ENCODE measurements at regions not wholly inside any gene's neighbourhood (a gene's known extent, or its start where the extent isn't known, plus 50 kb on each side); places are given as distances from the start of the nearest gene placed in this dataset.

DNA sequence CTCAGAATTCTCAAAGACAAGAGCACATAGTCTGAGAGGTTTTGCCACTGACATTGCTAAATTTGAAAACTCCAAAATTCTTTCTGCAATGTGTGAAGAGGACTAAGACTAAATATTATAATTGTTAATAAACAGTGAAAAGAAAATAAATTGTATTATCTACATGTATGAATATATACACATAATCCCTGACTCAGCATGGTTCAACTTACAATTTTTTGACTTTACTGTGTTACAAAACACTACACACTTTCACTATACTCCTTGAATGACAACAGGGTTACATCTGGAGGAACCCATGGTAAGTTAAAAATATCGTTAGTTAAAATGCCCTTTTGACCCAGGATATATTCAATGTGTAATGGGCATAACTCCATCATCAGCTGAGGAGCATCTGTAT, 2017.2 kb upstream of the TENM3 start:
- WGBS (ENCODE audit: low lambda C conversion rate) = 4% methylated on average over 1 of the region's 1 CpG
- FAIRE-seq = no peak

DNA sequence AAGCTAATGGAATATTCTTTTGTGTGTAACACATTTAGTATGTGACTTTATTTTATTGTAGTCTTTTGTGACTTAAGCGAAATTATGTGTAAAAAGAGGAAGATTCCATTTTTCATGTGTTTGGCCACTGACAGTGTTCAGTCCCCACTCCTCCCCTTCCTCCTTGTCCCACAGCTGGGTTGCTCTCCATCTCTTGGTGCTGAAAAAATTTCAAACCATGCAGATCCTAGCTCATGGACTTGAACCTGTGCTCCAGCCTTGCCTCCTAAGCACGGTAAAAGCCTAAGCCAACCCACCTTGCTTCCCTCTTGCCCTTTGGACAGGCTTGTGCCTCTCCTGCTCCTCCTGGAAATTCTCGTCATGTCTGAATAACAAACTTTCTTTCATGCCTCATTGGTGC, 2008.5 kb upstream of the TENM3 start:
- no peaks in the 10 kb centered on the region for H3K36me3 ChIP-seq (replicated peaks in 1 of 2; ENCODE audit: control insufficient read depth in 1 of 2, insufficient read depth in 2 of 2, low read length in 2 of 2)
- no peak overlapping the region for H3K27ac ChIP-seq (ENCODE audit: extremely low read length, insufficient read depth, low read length)
- no peaks in the 10 kb centered on the region for H3K9me3 ChIP-seq (ENCODE audit: low read length)
- no peaks in the 10 kb centered on the region for H3K79me2 ChIP-seq (ENCODE audit: insufficient read depth, low read length)
- intact Hi-C loops (cut with micrococcal nuclease; ENCODE audit: unreplicated experiment) = no loop called here
- 0% methylated on average over 3 of the region's 3 CpGs for WGBS (ENCODE audit: low lambda C conversion rate)
- no peaks in the 10 kb centered on the region for H3K27me3 ChIP-seq (ENCODE audit: control insufficient read depth in 1 of 2, insufficient read depth in 2 of 2, low read length in 2 of 2)
- POLR2A ChIA-PET = no interaction called here
- no peak overlapping the region for H3K4me2 ChIP-seq (ENCODE audit: low read depth, low read length)
- ATAC-seq = no peak
- BruUV-seq (replicated peaks) = no TSS peak
- in situ Hi-C loops (cut with HindIII; ENCODE audit: extremely low pct_ligation_motif_present, low pct_unique_long_range_greater_than_20kb) = no loop called here
- H3K9ac ChIP-seq (ENCODE audit: insufficient read depth, low read depth, low read length) = no peak overlapping the region
- no peak overlapping the region for H3K4me3 ChIP-seq (replicated peaks in 1 of 3; ENCODE audit: insufficient read depth in 1 of 3, low read depth in 2 of 3, low read length in 3 of 3)
- H3K4me1 ChIP-seq (ENCODE audit: insufficient read depth, low read length) = no peaks in the 10 kb centered on the region
- no peaks in the 10 kb centered on the region for H4K20me1 ChIP-seq (ENCODE audit: insufficient read depth, low read length)
- H2AFZ ChIP-seq (ENCODE audit: low read length) = no peak overlapping the region
- no peak for FAIRE-seq
- no peak for DNase-seq (ENCODE audit: low spot score)
- TF ChIP-seq NCOA5 (CRISPR knock-in tag; IDR thresholded peaks at IDR 0.05) (no peak), CREB1 (IDR thresholded peaks at IDR 0.05) (peak; percentile 21; the same call in 1 of the 2 replicates), CREB1 (CRISPR knock-in tag; IDR thresholded peaks at IDR 0.05) (no peak), SMAD1 (CRISPR knock-in tag; IDR thresholded peaks at IDR 0.05; ENCODE audit: borderline replicate concordance, low read depth) (no peak), KAT2B (IDR thresholded peaks at IDR 0.05; ENCODE audit: borderline replicate concordance, low read depth, low read length) (no peak)
- TF ChIP-seq, protein P1, sequence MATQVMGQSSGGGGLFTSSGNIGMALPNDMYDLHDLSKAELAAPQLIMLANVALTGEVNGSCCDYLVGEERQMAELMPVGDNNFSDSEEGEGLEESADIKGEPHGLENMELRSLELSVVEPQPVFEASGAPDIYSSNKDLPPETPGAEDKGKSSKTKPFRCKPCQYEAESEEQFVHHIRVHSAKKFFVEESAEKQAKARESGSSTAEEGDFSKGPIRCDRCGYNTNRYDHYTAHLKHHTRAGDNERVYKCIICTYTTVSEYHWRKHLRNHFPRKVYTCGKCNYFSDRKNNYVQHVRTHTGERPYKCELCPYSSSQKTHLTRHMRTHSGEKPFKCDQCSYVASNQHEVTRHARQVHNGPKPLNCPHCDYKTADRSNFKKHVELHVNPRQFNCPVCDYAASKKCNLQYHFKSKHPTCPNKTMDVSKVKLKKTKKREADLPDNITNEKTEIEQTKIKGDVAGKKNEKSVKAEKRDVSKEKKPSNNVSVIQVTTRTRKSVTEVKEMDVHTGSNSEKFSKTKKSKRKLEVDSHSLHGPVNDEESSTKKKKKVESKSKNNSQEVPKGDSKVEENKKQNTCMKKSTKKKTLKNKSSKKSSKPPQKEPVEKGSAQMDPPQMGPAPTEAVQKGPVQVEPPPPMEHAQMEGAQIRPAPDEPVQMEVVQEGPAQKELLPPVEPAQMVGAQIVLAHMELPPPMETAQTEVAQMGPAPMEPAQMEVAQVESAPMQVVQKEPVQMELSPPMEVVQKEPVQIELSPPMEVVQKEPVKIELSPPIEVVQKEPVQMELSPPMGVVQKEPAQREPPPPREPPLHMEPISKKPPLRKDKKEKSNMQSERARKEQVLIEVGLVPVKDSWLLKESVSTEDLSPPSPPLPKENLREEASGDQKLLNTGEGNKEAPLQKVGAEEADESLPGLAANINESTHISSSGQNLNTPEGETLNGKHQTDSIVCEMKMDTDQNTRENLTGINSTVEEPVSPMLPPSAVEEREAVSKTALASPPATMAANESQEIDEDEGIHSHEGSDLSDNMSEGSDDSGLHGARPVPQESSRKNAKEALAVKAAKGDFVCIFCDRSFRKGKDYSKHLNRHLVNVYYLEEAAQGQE (IDR thresholded peaks at IDR 0.05; ENCODE audit: borderline replicate concordance in 1 of 2, low read depth in 1 of 2, low read length in 2 of 2) = peak in 1 of 2 experiments; percentile 84; a peak in 3 of 4 replicates
- CTCF ChIA-PET (ENCODE audit: low intra/inter-chr PET ratio, low total read pairs) = no interaction called here

More for the DNA sequence above, 2017.2 kb upstream of the TENM3 start:
- no peaks in the 10 kb centered on the region for H3K4me1 ChIP-seq (ENCODE audit: insufficient read depth, low read length)
- no peak overlapping the region for H3K4me3 ChIP-seq (replicated peaks in 1 of 3; ENCODE audit: insufficient read depth in 1 of 3, low read depth in 2 of 3, low read length in 3 of 3)
- no peak overlapping the region for H2AFZ ChIP-seq (ENCODE audit: low read length)
- BruUV-seq (replicated peaks) = no TSS peak
- H3K9me3 ChIP-seq (ENCODE audit: low read length) = no peaks in the 10 kb centered on the region
- ATAC-seq (no peak), DNase-seq (ENCODE audit: low spot score) (no peak)
- TF ChIP-seq, protein P2, sequence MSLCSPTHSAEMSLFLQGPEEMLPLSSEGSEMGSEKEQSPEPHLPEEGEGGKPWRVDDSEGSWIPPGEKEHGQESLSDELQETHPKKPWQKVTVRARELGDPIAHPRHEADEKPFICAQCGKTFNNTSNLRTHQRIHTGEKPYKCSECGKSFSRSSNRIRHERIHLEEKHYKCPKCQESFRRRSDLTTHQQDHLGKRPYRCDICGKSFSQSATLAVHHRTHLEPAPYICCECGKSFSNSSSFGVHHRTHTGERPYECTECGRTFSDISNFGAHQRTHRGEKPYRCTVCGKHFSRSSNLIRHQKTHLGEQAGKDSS (CRISPR knock-in tag; IDR thresholded peaks at IDR 0.05; ENCODE audit: borderline replicate concordance, low read depth) = no peak
- 0 out of 2 replicates have a peak, but pooled peaks have one; percentile 52 for TF ChIP-seq MAFF (IDR thresholded peaks at IDR 0.05; ENCODE audit: low read depth, low read length)
- peak; percentile 10 to 73; a peak in 2 of 4 replicates for TF ChIP-seq MAFK (conservative IDR thresholded peaks at IDR 0.05 in 1 of 2, IDR thresholded peaks at IDR 0.05 in 1 of 2; ENCODE audit: low read length in 2 of 2)
- TF ChIP-seq, protein P3, sequence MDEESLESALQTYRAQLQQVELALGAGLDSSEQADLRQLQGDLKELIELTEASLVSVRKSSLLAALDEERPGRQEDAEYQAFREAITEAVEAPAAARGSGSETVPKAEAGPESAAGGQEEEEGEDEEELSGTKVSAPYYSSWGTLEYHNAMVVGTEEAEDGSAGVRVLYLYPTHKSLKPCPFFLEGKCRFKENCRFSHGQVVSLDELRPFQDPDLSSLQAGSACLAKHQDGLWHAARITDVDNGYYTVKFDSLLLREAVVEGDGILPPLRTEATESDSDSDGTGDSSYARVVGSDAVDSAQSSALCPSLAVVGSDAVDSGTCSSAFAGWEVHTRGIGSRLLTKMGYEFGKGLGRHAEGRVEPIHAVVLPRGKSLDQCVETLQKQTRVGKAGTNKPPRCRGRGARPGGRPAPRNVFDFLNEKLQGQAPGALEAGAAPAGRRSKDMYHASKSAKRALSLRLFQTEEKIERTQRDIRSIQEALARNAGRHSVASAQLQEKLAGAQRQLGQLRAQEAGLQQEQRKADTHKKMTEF (CRISPR knock-in tag; IDR thresholded peaks at IDR 0.05) = no peak
- ChIA-PET POLR2A (no interaction called here), CTCF (ENCODE audit: low intra/inter-chr PET ratio, low total read pairs) (no interaction called here)
- no peaks in the 10 kb centered on the region for H3K36me3 ChIP-seq (replicated peaks in 1 of 2; ENCODE audit: control insufficient read depth in 1 of 2, insufficient read depth in 2 of 2, low read length in 2 of 2)
- no peak overlapping the region for H3K4me2 ChIP-seq (ENCODE audit: low read depth, low read length)
- H3K27me3 ChIP-seq (ENCODE audit: control insufficient read depth in 1 of 2, insufficient read depth in 2 of 2, low read length in 2 of 2) = no peaks in the 10 kb centered on the region; a peak in 1 of 5 replicates
- no peak overlapping the region for H3K27ac ChIP-seq (ENCODE audit: extremely low read length, insufficient read depth, low read length)
- no peaks in the 10 kb centered on the region for H4K20me1 ChIP-seq (ENCODE audit: insufficient read depth, low read length)
- in situ Hi-C loops (cut with HindIII; ENCODE audit: extremely low pct_ligation_motif_present, low pct_unique_long_range_greater_than_20kb) = no loop called here
- no peaks in the 10 kb centered on the region for H3K79me2 ChIP-seq (ENCODE audit: insufficient read depth, low read length)
- intact Hi-C loops (cut with micrococcal nuclease; ENCODE audit: unreplicated experiment) = no loop called here
- H3K9ac ChIP-seq (ENCODE audit: insufficient read depth, low read depth, low read length) = no peak overlapping the region

Data from HepG2 (cell line).